Thoracic aorta (tissue), 2 donors: ENCODE measurements at regions not wholly inside any gene's neighbourhood (a gene's known extent, or its start where the extent isn't known, plus 50 kb on each side); places are given as distances from the start of the nearest gene placed in this dataset.
"Not testable (repeated sequence)": the region's sequence is repeated elsewhere in the genome, so short reads cannot be mapped to it uniquely, and the experiment has no call there.

Source experiments
- ATAC-seq: fragments of 150-250 bp; one replicate; pipeline ENCODE4 v1.8.0; 2017; ENCODE audit warnings: low read depth; ENCODE audit not compliant: insufficient number of reproducible peaks, low FRiP score
- DNase-seq: peaks from one replicate; pipeline ENCODE4 v3.0.0-alpha.2; 2020; ENCODE audit warnings: low spot score
- H3K27ac ChIP-seq, 2 donors: fragments of 200-600 bp; sonication (generic); 1 replicate in 1 of 2; 2 replicates in 1 of 2; pipeline ENCODE4 v1.5.1; 2016; ENCODE audit warnings: mild to moderate bottlenecking in 2 of 2, moderate library complexity in 2 of 2
- H3K27me3 ChIP-seq: fragments of 200-600 bp; sonication (generic); replicated peaks from 2 replicates; pipeline ENCODE4 v1.6.0; 2016; ENCODE audit warnings: mild to moderate bottlenecking; ENCODE audit not compliant: insufficient read depth
- H3K36me3 ChIP-seq: fragments of 200-600 bp; sonication (generic); one replicate; pipeline ENCODE4 v1.5.1; 2016
- H3K4me1 ChIP-seq, 2 donors: fragments of 200-600 bp; sonication (generic); 1 replicate in 1 of 2; 2 replicates in 1 of 2; pipeline versions ENCODE4 v1.5.1 to v1.6.0; 2016; ENCODE audit warnings: low read depth in 2 of 2, mild to moderate bottlenecking in 1 of 2; ENCODE audit not compliant: control insufficient read depth in 1 of 2
- H3K4me3 ChIP-seq: fragments of 200-600 bp; sonication (generic); 2 replicates; pipeline ENCODE4 v1.5.1; 2016; ENCODE audit warnings: mild to moderate bottlenecking
- H3K9me3 ChIP-seq: fragments of 200-600 bp; sonication (generic); 2 replicates; pipeline ENCODE4 v1.5.1; 2016
- CTCF ChIP-seq: fragments of 200-600 bp; sonication (generic); IDR thresholded peaks from one replicate; pipeline ENCODE4 v1.5.1; 2019; ENCODE audit warnings: antibody characterized with exemption

GRCh38 chr12:94012590-94012989 lies 135.8 kb upstream of the PLXNC1 start:
- TF ChIP-seq CTCF = no peak
- H3K4me3 ChIP-seq = no peak overlapping the region
- H3K9me3 ChIP-seq = peaks cover 5% of the 10 kb centered on the region
- no peaks in the 10 kb centered on the region for H3K27me3 ChIP-seq
- ATAC-seq = no peak
- H3K27ac ChIP-seq = no peak overlapping the region
- H3K36me3 ChIP-seq = no peaks in the 10 kb centered on the region
- H3K4me1 ChIP-seq = no peaks in the 10 kb centered on the region
- no peak for DNase-seq

- H3K27me3 ChIP-seq, ATAC-seq, H3K4me1 ChIP-seq: not testable (repeated sequence)
Measured at GRCh38 chr12:94017247-94017646, 131.1 kb upstream of the PLXNC1 start.

DNA sequence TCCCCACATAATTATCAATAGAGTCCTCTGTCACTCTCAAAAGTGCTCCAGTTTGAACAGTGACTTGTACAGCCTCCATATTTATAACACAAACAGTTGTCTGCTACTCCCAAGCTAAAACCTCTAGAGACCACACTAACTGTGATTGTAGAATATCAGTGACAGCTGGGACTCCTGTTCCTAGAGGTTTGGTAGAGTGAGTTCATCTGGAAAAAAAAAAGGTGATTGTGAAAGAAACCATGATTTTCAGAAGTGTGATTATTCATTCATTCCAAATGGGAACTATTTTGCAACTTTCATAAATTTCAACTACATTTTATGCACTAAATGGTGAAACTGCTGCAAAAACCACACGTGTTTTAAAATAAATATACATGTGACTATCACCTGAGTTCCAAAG lies 128.0 kb upstream of the PLXNC1 start:
- Histone ChIP-seq H3K27ac (no peak overlapping the region), H3K4me1 (no peaks in the 10 kb centered on the region), H3K36me3 (no peaks in the 10 kb centered on the region), H3K9me3 (peaks cover 9% of the 10 kb centered on the region), H3K4me3 (no peak overlapping the region), H3K27me3 (no peaks in the 10 kb centered on the region)
- DNase-seq (no peak), ATAC-seq (no peak)
- no peak for TF ChIP-seq CTCF

More at GRCh38 chr12:94017247-94017646, 131.1 kb upstream of the PLXNC1 start:
- H3K27ac ChIP-seq, H3K9me3 ChIP-seq, H3K4me3 ChIP-seq, DNase-seq, H3K36me3 ChIP-seq: not testable (repeated sequence)

DNA sequence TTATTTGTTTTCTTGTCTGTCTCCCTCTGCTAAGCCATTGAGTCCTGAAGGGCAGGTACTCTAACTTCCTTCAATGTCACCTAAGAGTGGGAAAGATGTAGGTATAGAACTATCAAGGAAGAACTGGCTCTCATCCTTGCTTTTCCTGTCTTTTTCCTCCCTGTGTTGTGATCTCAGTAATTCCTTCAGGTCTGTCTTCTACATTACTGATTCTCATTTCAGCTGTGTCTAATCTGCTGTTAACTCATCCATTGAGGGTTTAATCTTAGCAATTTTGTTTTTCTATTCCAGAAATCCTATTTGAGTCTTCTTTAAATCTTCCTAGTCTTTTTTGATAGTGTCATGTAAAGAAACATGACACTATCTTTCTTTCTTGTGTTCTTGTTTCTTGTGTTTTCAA lies 124.5 kb upstream of the PLXNC1 start:
- ATAC-seq = no peak
- Histone ChIP-seq H3K36me3 (no peaks in the 10 kb centered on the region), H3K9me3 (peaks cover 2% of the 10 kb centered on the region), H3K27ac (no peak overlapping the region), H3K4me3 (no peak overlapping the region), H3K27me3 (no peaks in the 10 kb centered on the region), H3K4me1 (no peaks in the 10 kb centered on the region)
- TF ChIP-seq CTCF = no peak
- DNase-seq = no peak

DNA sequence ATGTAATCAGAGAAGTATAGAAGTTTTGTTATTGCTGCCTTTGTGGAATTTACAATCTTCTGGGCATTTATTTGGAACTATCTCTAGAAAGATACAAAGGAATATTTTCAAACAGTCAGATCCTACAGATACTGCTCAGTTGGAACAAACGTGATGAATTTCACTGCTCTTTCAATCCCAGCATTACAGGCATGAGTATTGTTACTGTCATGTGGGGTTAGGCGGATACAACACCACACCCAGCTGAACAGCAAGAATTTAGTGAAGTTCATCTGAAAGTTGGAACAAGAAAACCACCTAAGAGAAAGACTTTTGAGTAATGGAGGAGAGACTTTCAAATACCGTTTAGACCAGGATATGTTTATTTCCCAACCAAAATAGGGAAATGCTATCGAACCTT lies 123.3 kb upstream of the PLXNC1 start:
- Histone ChIP-seq H3K36me3 (no peaks in the 10 kb centered on the region), H3K27ac (no peak overlapping the region), H3K4me1 (no peaks in the 10 kb centered on the region), H3K27me3 (no peaks in the 10 kb centered on the region), H3K4me3 (no peak overlapping the region), H3K9me3 (peaks cover 2% of the 10 kb centered on the region)
- DNase-seq (no peak), ATAC-seq (no peak)
- TF ChIP-seq CTCF = no peak

GRCh38 chr12:94025756-94026155 lies 122.6 kb upstream of the PLXNC1 start:
- no peaks in the 10 kb centered on the region for H3K36me3 ChIP-seq
- no peaks in the 10 kb centered on the region for H3K4me1 ChIP-seq
- H3K4me3 ChIP-seq = no peak overlapping the region
- DNase-seq (no peak), ATAC-seq (no peak)
- no peaks in the 10 kb centered on the region for H3K27me3 ChIP-seq
- H3K27ac ChIP-seq = no peak overlapping the region
- peaks cover 2% of the 10 kb centered on the region for H3K9me3 ChIP-seq
- no peak for TF ChIP-seq CTCF
